ENCODE measurements at regions not wholly inside any gene's neighbourhood (a gene's known extent, or its start where the extent isn't known, plus 50 kb on each side); places are given as distances from the start of the nearest gene placed in this dataset.

DNA sequence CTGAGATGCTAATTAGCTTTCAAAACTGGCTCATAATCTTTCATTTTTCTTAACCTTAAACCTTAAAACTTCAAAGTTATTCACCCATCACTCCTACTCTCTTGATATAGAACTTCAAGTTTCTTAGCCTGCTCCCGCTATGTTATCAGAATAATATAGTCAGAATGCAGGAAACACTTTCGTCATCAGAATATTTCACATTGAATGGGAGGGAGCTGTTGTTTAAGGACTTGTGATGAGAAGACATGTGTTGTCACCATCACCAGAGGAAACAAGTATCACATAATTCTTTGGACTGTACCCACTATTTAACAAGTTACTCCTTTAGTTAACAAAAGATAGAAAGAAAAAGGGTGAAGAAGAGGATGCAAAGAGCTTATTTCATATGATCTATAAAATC lies 65.0 kb upstream of the FNDC3A start:
- Mint-ChIP-seq H3K4me3 (ENCODE audit: low read depth) (no peak overlapping the region), H3K9me3 (peaks cover 5% of the 10 kb centered on the region), H3K27me3 (ENCODE audit: low read depth) (peaks cover 7% of the 10 kb centered on the region), H3K27ac (no peak overlapping the region), H3K4me1 (ENCODE audit: low read depth) (no peaks in the 10 kb centered on the region), H3K36me3 (ENCODE audit: low read depth) (no peaks in the 10 kb centered on the region)
- intact Hi-C loops (cut with micrococcal nuclease) = no loop called here
- DNase-seq (ENCODE audit: low spot score) = no peak

DNA sequence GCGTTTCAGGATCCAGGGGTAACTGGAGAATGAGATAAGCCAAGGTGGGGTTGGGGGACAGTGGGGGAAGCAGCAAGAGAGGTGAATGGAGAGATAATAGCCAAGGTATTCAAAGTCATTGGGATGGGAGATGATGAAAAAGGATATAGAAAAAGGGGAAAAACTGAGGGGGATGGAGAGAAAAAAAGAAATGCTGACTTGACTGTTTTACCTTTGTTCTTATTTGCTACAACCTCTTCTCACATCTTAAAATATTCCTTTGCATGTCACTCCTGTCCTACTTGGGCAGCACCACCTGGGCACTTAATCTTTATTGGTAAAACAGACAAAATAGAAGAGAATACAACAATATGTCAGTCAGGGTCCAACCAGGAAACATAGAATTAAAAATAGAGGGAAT lies 56.0 kb upstream of the FNDC3A start:
- no peaks in the 10 kb centered on the region for H3K9me3 Mint-ChIP-seq
- no peaks in the 10 kb centered on the region for H3K4me1 Mint-ChIP-seq (ENCODE audit: low read depth)
- intact Hi-C loops (cut with micrococcal nuclease) = no loop called here
- H3K36me3 Mint-ChIP-seq (ENCODE audit: low read depth) = no peaks in the 10 kb centered on the region
- H3K27ac Mint-ChIP-seq = no peak overlapping the region
- no peak overlapping the region for H3K4me3 Mint-ChIP-seq (ENCODE audit: low read depth)
- DNase-seq (ENCODE audit: low spot score) = no peak
- peaks cover 5% of the 10 kb centered on the region for H3K27me3 Mint-ChIP-seq (ENCODE audit: low read depth)

DNA sequence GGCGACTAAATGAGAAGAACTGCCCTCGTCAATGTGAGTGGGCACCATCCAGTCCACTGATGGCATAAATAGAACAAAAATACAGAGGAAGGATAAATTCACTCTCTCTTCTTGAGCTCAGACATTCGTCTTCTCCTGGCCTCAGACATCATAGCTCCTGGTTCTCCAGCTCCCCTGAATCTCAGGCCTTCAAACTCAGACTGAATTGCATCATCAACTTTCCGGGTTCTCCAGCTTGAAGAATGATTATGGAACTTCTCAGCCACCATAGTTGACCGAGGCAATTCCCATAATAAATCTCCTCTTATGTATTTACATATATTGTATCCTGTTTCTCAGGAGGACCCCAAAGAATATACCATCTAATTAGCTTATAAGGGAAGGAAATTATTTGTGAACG lies 55.0 kb upstream of the FNDC3A start:
- DNase-seq (ENCODE audit: low spot score) = no peak
- peaks cover 5% of the 10 kb centered on the region for H3K27me3 Mint-ChIP-seq (ENCODE audit: low read depth)
- H3K4me3 Mint-ChIP-seq (ENCODE audit: low read depth) = no peak overlapping the region
- intact Hi-C loops (cut with micrococcal nuclease) = no loop called here
- H3K36me3 Mint-ChIP-seq (ENCODE audit: low read depth) = no peaks in the 10 kb centered on the region
- no peak overlapping the region for H3K27ac Mint-ChIP-seq
- no peaks in the 10 kb centered on the region for H3K9me3 Mint-ChIP-seq
- H3K4me1 Mint-ChIP-seq (ENCODE audit: low read depth) = no peaks in the 10 kb centered on the region

DNA sequence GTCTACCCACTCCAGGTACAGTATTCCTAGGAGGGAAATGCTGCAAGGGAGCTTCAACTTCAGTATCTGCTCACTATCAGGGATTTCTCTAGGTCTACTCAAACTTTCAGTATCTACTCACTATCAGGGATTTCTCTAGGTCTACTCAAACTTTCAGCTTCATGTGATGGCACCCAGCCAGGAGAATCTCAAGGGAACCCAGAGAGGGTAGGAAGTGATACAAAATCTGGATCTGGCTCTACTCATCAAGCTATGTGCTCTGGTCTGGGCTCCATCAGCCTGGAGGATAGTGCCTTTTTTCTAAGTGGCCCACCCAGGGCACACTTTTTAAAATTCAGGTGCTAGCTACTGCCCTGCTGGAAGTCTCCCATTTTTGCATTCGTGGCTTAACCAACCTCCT lies 52.3 kb upstream of the FNDC3A start:
- Mint-ChIP-seq H3K4me1 (ENCODE audit: low read depth) (no peaks in the 10 kb centered on the region), H3K27ac (no peak overlapping the region), H3K36me3 (ENCODE audit: low read depth) (no peaks in the 10 kb centered on the region), H3K27me3 (ENCODE audit: low read depth) (peaks cover 5% of the 10 kb centered on the region), H3K9me3 (no peaks in the 10 kb centered on the region), H3K4me3 (ENCODE audit: low read depth) (no peak overlapping the region)
- DNase-seq (ENCODE audit: low spot score) = no peak
- intact Hi-C loops (cut with micrococcal nuclease) = no loop called here

DNA sequence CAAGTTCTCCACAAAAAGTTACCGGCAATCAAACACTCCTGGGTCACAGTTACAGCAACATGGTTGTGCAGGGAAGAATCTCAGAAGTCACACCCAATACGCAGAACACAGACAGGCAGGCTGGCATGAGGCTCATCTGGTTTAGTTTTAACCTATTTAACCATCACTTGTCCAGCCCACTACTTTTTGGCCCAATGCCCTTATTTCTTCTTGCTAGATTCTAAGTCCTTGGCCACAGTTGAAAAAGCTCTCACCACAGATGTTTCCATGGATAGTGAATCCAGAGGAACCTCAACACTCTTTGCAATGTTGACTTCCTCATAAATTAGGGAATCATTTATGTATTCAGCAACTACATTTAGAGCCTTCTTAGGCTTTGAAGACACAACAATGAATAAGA lies 50.7 kb upstream of the FNDC3A start:
- Mint-ChIP-seq H3K9me3 (no peaks in the 10 kb centered on the region), H3K4me3 (ENCODE audit: low read depth) (no peak overlapping the region), H3K27ac (no peak overlapping the region), H3K36me3 (ENCODE audit: low read depth) (no peaks in the 10 kb centered on the region), H3K27me3 (ENCODE audit: low read depth) (no peaks in the 10 kb centered on the region), H3K4me1 (ENCODE audit: low read depth) (no peaks in the 10 kb centered on the region)
- DNase-seq (ENCODE audit: low spot score) = no peak
- intact Hi-C loops (cut with micrococcal nuclease) = no loop called here
